ENCODE measurements at regions not wholly inside any gene's neighbourhood (a gene's known extent, or its start where the extent isn't known, plus 50 kb on each side); places are given as distances from the start of the nearest gene placed in this dataset.

GRCh38 chr7:85561706-85562105, 374.9 kb upstream of the SEMA3D start:
- Histone ChIP-seq H3K27me3 (ENCODE audit: insufficient read depth, low read length, poor library complexity) (no peaks in the 10 kb centered on the region), H3K4me2 (ENCODE audit: insufficient read depth, low read length) (no peak overlapping the region), H3K4me1 (ENCODE audit: insufficient read depth, low read length) (no peaks in the 10 kb centered on the region), H2AFZ (ENCODE audit: low read depth, low read length) (no peak overlapping the region), H3K36me3 (ENCODE audit: insufficient read depth, low read length) (no peaks in the 10 kb centered on the region), H3K9ac (ENCODE audit: low read depth, low read length) (no peak overlapping the region), H3K79me2 (ENCODE audit: insufficient read depth, low read length) (no peaks in the 10 kb centered on the region), H3K27ac (ENCODE audit: low read length) (no peak overlapping the region), H3K9me3 (ENCODE audit: insufficient read depth, low read length, severe bottlenecking) (no peaks in the 10 kb centered on the region), H4K20me1 (ENCODE audit: insufficient read depth, low read length) (no peaks in the 10 kb centered on the region), H3K4me3 (ENCODE audit: low read depth in 1 of 2, low read length in 2 of 2) (no peak overlapping the region)
- ATAC-seq (ENCODE audit: insufficient read depth, low read depth), result no peak
- TF ChIP-seq CTCF (IDR thresholded peaks at IDR 0.05; ENCODE audit: borderline replicate concordance, extremely low read depth, low read length, poor library complexity, severe bottlenecking) (no peak), EZH2 (IDR thresholded peaks at IDR 0.05; ENCODE audit: borderline replicate concordance, low read depth, low read length, severe bottlenecking) (no peak)
- DNase-seq, result no peak

GRCh38 chr7:85554236-85555178, 367.7 kb upstream of the SEMA3D start:
- Histone ChIP-seq H3K9me3 (ENCODE audit: insufficient read depth, low read length, severe bottlenecking) (no peaks in the 10 kb centered on the region), H2AFZ (ENCODE audit: low read depth, low read length) (no peak overlapping the region), H3K4me1 (ENCODE audit: insufficient read depth, low read length) (no peaks in the 10 kb centered on the region), H3K79me2 (ENCODE audit: insufficient read depth, low read length) (no peaks in the 10 kb centered on the region), H3K27ac (ENCODE audit: low read length) (no peak overlapping the region), H3K36me3 (ENCODE audit: insufficient read depth, low read length) (no peaks in the 10 kb centered on the region), H3K9ac (ENCODE audit: low read depth, low read length) (no peak overlapping the region), H3K27me3 (ENCODE audit: insufficient read depth, low read length, poor library complexity) (no peaks in the 10 kb centered on the region), H4K20me1 (ENCODE audit: insufficient read depth, low read length) (no peaks in the 10 kb centered on the region), H3K4me2 (ENCODE audit: insufficient read depth, low read length) (no peak overlapping the region), H3K4me3 (ENCODE audit: low read depth in 1 of 2, low read length in 2 of 2) (no peak overlapping the region)
- ATAC-seq (ENCODE audit: insufficient read depth, low read depth) (peak; percentile 53; the same call in 1 of the 3 replicates), DNase-seq (peak; percentile 15)
- TF ChIP-seq EZH2 (IDR thresholded peaks at IDR 0.05; ENCODE audit: borderline replicate concordance, low read depth, low read length, severe bottlenecking) (no peak), CTCF (IDR thresholded peaks at IDR 0.05; ENCODE audit: borderline replicate concordance, extremely low read depth, low read length, poor library complexity, severe bottlenecking) (peak; percentile 80)

GRCh38 chr7:85535974-85536729, 349.3 kb upstream of the SEMA3D start:
- Histone ChIP-seq H4K20me1 (ENCODE audit: insufficient read depth, low read length) (no peaks in the 10 kb centered on the region), H3K36me3 (ENCODE audit: insufficient read depth, low read length) (no peaks in the 10 kb centered on the region), H3K4me1 (ENCODE audit: insufficient read depth, low read length) (no peaks in the 10 kb centered on the region), H3K4me3 (ENCODE audit: low read depth in 1 of 2, low read length in 2 of 2) (no peak overlapping the region), H2AFZ (ENCODE audit: low read depth, low read length) (no peak overlapping the region), H3K27ac (ENCODE audit: low read length) (no peak overlapping the region), H3K9ac (ENCODE audit: low read depth, low read length) (no peak overlapping the region), H3K4me2 (ENCODE audit: insufficient read depth, low read length) (no peak overlapping the region), H3K27me3 (ENCODE audit: insufficient read depth, low read length, poor library complexity) (no peaks in the 10 kb centered on the region), H3K9me3 (ENCODE audit: insufficient read depth, low read length, severe bottlenecking) (no peaks in the 10 kb centered on the region), H3K79me2 (ENCODE audit: insufficient read depth, low read length) (no peaks in the 10 kb centered on the region)
- TF ChIP-seq CTCF (IDR thresholded peaks at IDR 0.05; ENCODE audit: borderline replicate concordance, extremely low read depth, low read length, poor library complexity, severe bottlenecking), result no peak
- TF ChIP-seq EZH2 (IDR thresholded peaks at IDR 0.05; ENCODE audit: borderline replicate concordance, low read depth, low read length, severe bottlenecking), result no peak
- DNase-seq (no peak), ATAC-seq (ENCODE audit: insufficient read depth, low read depth) (no peak)
